GM12878 (cell line): ENCODE measurements at regions not wholly inside any gene's neighbourhood (a gene's known extent, or its start where the extent isn't known, plus 50 kb on each side); places are given as distances from the start of the nearest gene placed in this dataset.

Experiments used
- ATAC-seq: fragments of 200-7000 bp; cut with Tn5 transposase; 3 replicates; pipeline ENCODE4 v1.9.1; 2020; ENCODE audit warnings: mild to moderate bottlenecking, moderate library complexity
- BruUV-seq: library from RNA; stranded (reverse); fragments of 400-500 nt; replicated peaks from 2 replicates; lab custom pipeline; 2021; lab: Mats Ljungman, UMichigan
- CTCF ChIA-PET: fragments of 300-600 bp; sonication (Branson Sonifier 250); formaldehyde crosslinking; extraction: SDS; loops from one replicate; lab custom pipeline; 2021; ENCODE audit warnings: inconsistent platforms; lab: Yijun Ruan, JAX
- POLR2A ChIA-PET: fragments of 350-600 bp; formaldehyde crosslinking; extraction: SDS; loops from one replicate; lab custom pipeline; 2021; ENCODE audit warnings: inconsistent platforms; lab: Charles Lee
- RAD21 ChIA-PET: fragments of 300-600 bp; sonication (Branson Sonifier 250); formaldehyde crosslinking; loops from one replicate; lab custom pipeline; 2023; ENCODE audit warnings: antibody characterized with exemption; ENCODE audit not compliant: unreplicated experiment; lab: Charles Lee
- SMC1A ChIA-PET: fragments of 300-600 bp; sonication (Branson Sonifier 250); formaldehyde crosslinking; loops from one replicate; lab custom pipeline; 2023; ENCODE audit not compliant: unreplicated experiment, uncharacterized antibody; lab: Charles Lee
- DNase-seq: peaks from one replicate; pipeline ENCODE4 v3.0.0-alpha.2; 2011; ENCODE audit warnings: low read depth, low spot score
- FAIRE-seq: peaks from 3 replicates; lab custom pipeline; 2011; peaks lifted over from hg19 to GRCh38; lab: Jason Lieb, UNC
- H2AFZ ChIP-seq: 2 replicates; pipeline ENCODE4 v1.6.0; 2011; ENCODE audit warnings: low read depth, low read length, control low read depth; ENCODE audit not compliant: control insufficient read depth
- H3K27ac ChIP-seq: 2 replicates; pipeline ENCODE4 v1.5.1; 2011; ENCODE audit warnings: control low read depth; ENCODE audit not compliant: control insufficient read depth, insufficient read depth
- H3K27me3 ChIP-seq, 2 experiments: replicated peaks in 1 of 2; 2 replicates each; pipeline versions ENCODE4 v1.6.0 to v1.6.1; 2011; ENCODE audit warnings: low read length in 1 of 2; ENCODE audit not compliant: control insufficient read depth in 2 of 2, insufficient read depth in 2 of 2
- H3K36me3 ChIP-seq, 2 experiments: 2 replicates each; pipeline ENCODE4 v1.5.1; 2011; ENCODE audit warnings: low read length in 1 of 2; ENCODE audit not compliant: control insufficient read depth in 2 of 2, insufficient read depth in 2 of 2
- H3K4me1 ChIP-seq: 2 replicates; pipeline ENCODE4 v1.6.1; 2011; ENCODE audit warnings: mild to moderate bottlenecking, low read length, moderate library complexity, mixed read lengths; ENCODE audit not compliant: control insufficient read depth, insufficient read depth
- H3K4me2 ChIP-seq: 2 replicates; pipeline ENCODE4 v1.6.0; 2011; ENCODE audit warnings: control low read depth; ENCODE audit not compliant: control insufficient read depth, insufficient read depth
- H3K4me3 ChIP-seq: fragments of 200-600 bp; sonication (generic); 2 replicates; pipeline ENCODE4 v1.5.1; 2016
- H3K79me2 ChIP-seq: 2 replicates; pipeline ENCODE4 v1.6.0; 2011; ENCODE audit warnings: low read length; ENCODE audit not compliant: control insufficient read depth, insufficient read depth
- H3K9ac ChIP-seq: 2 replicates; pipeline ENCODE4 v1.8.0; 2011; ENCODE audit warnings: low read length, control low read depth, mixed read lengths; ENCODE audit not compliant: control insufficient read depth, insufficient read depth
- H3K9me3 ChIP-seq: replicated peaks from 3 replicates; pipeline ENCODE4 v1.5.1; 2011; ENCODE audit warnings: mild to moderate bottlenecking, low read length; ENCODE audit not compliant: control insufficient read depth, insufficient read depth
- H4K20me1 ChIP-seq: 2 replicates; pipeline ENCODE4 v1.6.0; 2011; ENCODE audit not compliant: control insufficient read depth, insufficient read depth
- BRCA1 ChIP-seq: IDR thresholded peaks from 2 replicates; pipeline ENCODE4 v1.6.1; 2011; ENCODE audit warnings: low read depth, low read length, improper control_type of control experiment
- GATAD2B ChIP-seq: fragments of 450-650 bp; conservative IDR thresholded peaks from 2 replicates; pipeline ENCODE4 v1.6.1; 2017; ENCODE audit warnings: low read depth, mild to moderate bottlenecking, moderate library complexity
- IKZF2 ChIP-seq, 2 experiments: fragments of 450-650 bp; IDR thresholded peaks; 2 replicates each; pipeline ENCODE4 v1.6.1; 2017; ENCODE audit warnings: mild to moderate bottlenecking in 2 of 2, moderate library complexity in 2 of 2
- KAT2A ChIP-seq: conservative IDR thresholded peaks from 2 replicates; pipeline ENCODE4 v1.6.1; 2011; ENCODE audit warnings: low read depth, low read length; ENCODE audit not compliant: control insufficient read depth
- MEF2B ChIP-seq: fragments of 450-650 bp; IDR thresholded peaks from 2 replicates; pipeline ENCODE4 v1.6.1; 2018; ENCODE audit warnings: mild to moderate bottlenecking, moderate library complexity; ENCODE audit not compliant: partially characterized antibody, poor library complexity, severe bottlenecking
- MTA2 ChIP-seq: fragments of 450-650 bp; IDR thresholded peaks from 2 replicates; pipeline ENCODE4 v1.6.1; 2016; ENCODE audit warnings: low read depth, mild to moderate bottlenecking, moderate library complexity
- NFIC ChIP-seq: IDR thresholded peaks from 2 replicates; pipeline ENCODE4 v1.6.1; 2012; ENCODE audit warnings: low read depth, mild to moderate bottlenecking, inconsistent platforms, low read length, moderate library complexity
- PAX8 ChIP-seq: fragments of 450-650 bp; IDR thresholded peaks from 2 replicates; pipeline ENCODE4 v1.6.1; 2017; ENCODE audit warnings: mild to moderate bottlenecking, moderate library complexity
- POLR2AphosphoS5 ChIP-seq: IDR thresholded peaks from 2 replicates; pipeline ENCODE4 v1.6.1; 2011; ENCODE audit warnings: mild to moderate bottlenecking, low read length, inconsistent platforms
- RBBP5 ChIP-seq: fragments of 200-600 bp; sonication (generic); conservative IDR thresholded peaks from 2 replicates; pipeline ENCODE4 v1.6.1; 2016
- SPI1 ChIP-seq: IDR thresholded peaks from 2 replicates; pipeline ENCODE4 v1.6.1; 2011; ENCODE audit warnings: low read depth, mild to moderate bottlenecking, low read length, moderate library complexity, borderline replicate concordance; ENCODE audit not compliant: insufficient read depth
- WGBS: methylation state at CpG from one replicate; pipeline ENCODE4 v1.1.6; 2016; ENCODE audit warnings: low lambda C conversion rate; ENCODE audit not compliant: insufficient replicate concordance, insufficient coverage; ENCODE audit errors: missing lambda C conversion rate; 5-methylcytosine and 5-hydroxymethylcytosine counted together
- in situ Hi-C: fragments of 300-500 bp; cut with MboI; formaldehyde crosslinking; loops from 9 replicates; pipeline ENCODE4 v1.14.3; 2018; ENCODE audit warnings: mixed read lengths
- intact Hi-C: fragments of 100-400 bp; cut with micrococcal nuclease; formaldehyde crosslinking; loops from one replicate; pipeline ENCODE4 v1.14.2; 2022; ENCODE audit not compliant: unreplicated experiment
- TF ChIP-seq, protein P1 (sequence below): fragments of 450-650 bp; formaldehyde crosslinking; IDR thresholded peaks from 2 replicates; pipeline ENCODE4 v1.4.0; 2022; ENCODE audit warnings: mild to moderate bottlenecking, moderate library complexity
- TF ChIP-seq, protein P2 (sequence below): fragments of 450-650 bp; IDR thresholded peaks from 2 replicates; pipeline ENCODE4 v1.6.1; 2018; ENCODE audit warnings: borderline replicate concordance, mild to moderate bottlenecking; ENCODE audit not compliant: partially characterized antibody

DNA sequence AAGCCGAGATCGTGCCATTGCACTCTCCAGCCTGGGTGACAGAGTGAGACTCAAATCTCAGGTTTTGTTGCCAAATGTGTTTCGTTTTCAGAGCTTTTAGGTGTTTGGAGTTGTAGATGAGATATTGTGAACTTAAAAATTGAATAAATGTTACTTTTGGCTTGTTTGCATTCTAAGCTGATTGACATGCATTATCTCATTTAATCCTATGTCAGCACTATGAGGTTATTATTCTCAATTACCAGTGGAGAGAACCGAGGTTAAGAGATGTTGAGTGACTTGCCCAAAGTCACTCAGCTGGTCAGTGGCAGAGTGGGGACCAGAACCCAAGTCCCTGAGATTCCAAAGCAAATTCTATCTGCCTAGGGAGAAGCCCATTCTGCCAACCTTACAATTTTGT lies 72.6 kb upstream of the PIM1 start:
- Histone ChIP-seq H3K9ac (no peak overlapping the region), H3K79me2 (no peaks in the 10 kb centered on the region)
- RAD21 ChIA-PET = no interaction called here
- BruUV-seq = no TSS peak
- TF ChIP-seq NFIC (no peak), RBBP5 (no peak)
- TF ChIP-seq, all 136 proteins: peak for 0
- 56% methylated on average over 4 of the region's 4 CpGs for WGBS
- Histone ChIP-seq H3K4me3 (no peak overlapping the region), H3K4me2 (no peak overlapping the region), H3K27ac (no peak overlapping the region), H3K36me3 (no peaks in the 10 kb centered on the region), H3K9me3 (no peaks in the 10 kb centered on the region; the same call in 2 of the 3 replicates), H2AFZ (no peak overlapping the region), H4K20me1 (no peaks in the 10 kb centered on the region), H3K27me3 (no peaks in the 10 kb centered on the region), H3K4me1 (peaks cover 15% of the 10 kb centered on the region)
- FAIRE-seq (no peak), ATAC-seq (no peak), DNase-seq (no peak)
- in situ Hi-C loops (no loop called here), intact Hi-C loops (no loop called here)
- ChIA-PET SMC1A (interaction anchor here (1.3 kb wide), 1 partner anchor 13 kb away, joined by 4 read pairs; no protein-coding TSS in a partner anchor), CTCF (interaction anchor here (0.7 to 1.3 kb wide), 2 partner anchors 75 to 111 kb away, joined by 3 to 4 read pairs; no protein-coding TSS in a partner anchor), POLR2A (no interaction called here)

DNA sequence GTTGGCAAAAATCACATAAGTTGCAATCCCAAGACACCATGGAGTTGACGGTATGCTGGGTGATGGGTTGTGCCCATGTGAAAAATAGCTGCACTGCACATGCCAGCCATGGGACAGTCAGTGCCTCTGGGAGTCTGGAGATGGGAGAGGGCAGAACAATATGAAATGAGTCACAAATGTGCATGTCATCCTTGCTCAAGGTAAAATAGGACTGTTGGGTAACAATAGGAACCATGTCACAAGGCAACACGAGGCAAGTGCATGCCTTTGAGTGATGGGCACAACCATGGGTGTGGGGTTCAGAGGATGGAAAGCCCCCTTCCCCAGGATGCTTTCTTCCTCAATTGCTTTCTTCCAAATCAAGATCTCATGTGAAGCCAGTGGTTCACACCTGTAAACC lies 70.5 kb upstream of the PIM1 start:
- DNase-seq (no peak), ATAC-seq (no peak), FAIRE-seq (no peak)
- ChIA-PET SMC1A (interaction anchor here (1.5 kb wide), 1 partner anchor 11 kb away, joined by 3 read pairs; no protein-coding TSS in a partner anchor), CTCF (no interaction called here), POLR2A (no interaction called here), RAD21 (no interaction called here)
- H3K9ac ChIP-seq = no peak overlapping the region
- 77% methylated on average over 2 of the region's 2 CpGs for WGBS
- intact Hi-C loops = no loop called here
- no peak overlapping the region for H3K27ac ChIP-seq
- no peaks in the 10 kb centered on the region; the same call in 2 of the 3 replicates for H3K9me3 ChIP-seq
- in situ Hi-C loops = no loop called here
- no peak overlapping the region for H3K4me3 ChIP-seq
- H3K79me2 ChIP-seq = no peaks in the 10 kb centered on the region
- H4K20me1 ChIP-seq = no peaks in the 10 kb centered on the region
- no peak overlapping the region for H3K4me2 ChIP-seq
- H3K36me3 ChIP-seq = no peaks in the 10 kb centered on the region
- no peaks in the 10 kb centered on the region for H3K27me3 ChIP-seq
- BruUV-seq = no TSS peak
- H2AFZ ChIP-seq = no peak overlapping the region
- H3K4me1 ChIP-seq = peaks cover 29% of the 10 kb centered on the region
- TF ChIP-seq IKZF2 (IDR thresholded peaks at IDR 0.05) (no peak), MEF2B (no peak), MTA2 (no peak), PAX8 (no peak), GATAD2B (no peak), BRCA1 (no peak), KAT2A (no peak), POLR2AphosphoS5 (no peak), SPI1 (no peak)
- TF ChIP-seq, protein P1, sequence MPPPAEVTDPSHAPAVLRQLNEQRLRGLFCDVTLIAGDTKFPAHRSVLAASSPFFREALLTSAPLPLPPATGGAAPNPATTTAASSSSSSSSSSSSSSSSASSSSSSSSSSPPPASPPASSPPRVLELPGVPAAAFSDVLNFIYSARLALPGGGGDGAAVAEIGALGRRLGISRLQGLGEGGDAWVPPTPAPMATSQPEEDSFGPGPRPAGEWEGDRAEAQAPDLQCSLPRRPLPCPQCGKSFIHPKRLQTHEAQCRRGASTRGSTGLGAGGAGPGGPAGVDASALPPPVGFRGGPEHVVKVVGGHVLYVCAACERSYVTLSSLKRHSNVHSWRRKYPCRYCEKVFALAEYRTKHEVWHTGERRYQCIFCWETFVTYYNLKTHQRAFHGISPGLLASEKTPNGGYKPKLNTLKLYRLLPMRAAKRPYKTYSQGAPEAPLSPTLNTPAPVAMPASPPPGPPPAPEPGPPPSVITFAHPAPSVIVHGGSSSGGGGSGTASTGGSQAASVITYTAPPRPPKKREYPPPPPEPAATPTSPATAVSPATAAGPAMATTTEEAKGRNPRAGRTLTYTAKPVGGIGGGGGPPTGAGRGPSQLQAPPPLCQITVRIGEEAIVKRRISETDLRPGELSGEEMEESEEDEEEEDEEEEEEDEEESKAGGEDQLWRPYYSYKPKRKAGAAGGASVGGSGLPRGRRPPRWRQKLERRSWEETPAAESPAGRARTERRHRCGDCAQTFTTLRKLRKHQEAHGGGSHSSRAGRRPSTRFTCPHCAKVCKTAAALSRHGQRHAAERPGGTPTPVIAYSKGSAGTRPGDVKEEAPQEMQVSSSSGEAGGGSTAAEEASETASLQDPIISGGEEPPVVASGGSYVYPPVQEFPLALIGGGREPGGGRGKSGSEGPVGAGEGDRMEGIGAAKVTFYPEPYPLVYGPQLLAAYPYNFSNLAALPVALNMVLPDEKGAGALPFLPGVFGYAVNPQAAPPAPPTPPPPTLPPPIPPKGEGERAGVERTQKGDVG (CRISPR knock-in tag) = no peak
- TF ChIP-seq, protein P2, sequence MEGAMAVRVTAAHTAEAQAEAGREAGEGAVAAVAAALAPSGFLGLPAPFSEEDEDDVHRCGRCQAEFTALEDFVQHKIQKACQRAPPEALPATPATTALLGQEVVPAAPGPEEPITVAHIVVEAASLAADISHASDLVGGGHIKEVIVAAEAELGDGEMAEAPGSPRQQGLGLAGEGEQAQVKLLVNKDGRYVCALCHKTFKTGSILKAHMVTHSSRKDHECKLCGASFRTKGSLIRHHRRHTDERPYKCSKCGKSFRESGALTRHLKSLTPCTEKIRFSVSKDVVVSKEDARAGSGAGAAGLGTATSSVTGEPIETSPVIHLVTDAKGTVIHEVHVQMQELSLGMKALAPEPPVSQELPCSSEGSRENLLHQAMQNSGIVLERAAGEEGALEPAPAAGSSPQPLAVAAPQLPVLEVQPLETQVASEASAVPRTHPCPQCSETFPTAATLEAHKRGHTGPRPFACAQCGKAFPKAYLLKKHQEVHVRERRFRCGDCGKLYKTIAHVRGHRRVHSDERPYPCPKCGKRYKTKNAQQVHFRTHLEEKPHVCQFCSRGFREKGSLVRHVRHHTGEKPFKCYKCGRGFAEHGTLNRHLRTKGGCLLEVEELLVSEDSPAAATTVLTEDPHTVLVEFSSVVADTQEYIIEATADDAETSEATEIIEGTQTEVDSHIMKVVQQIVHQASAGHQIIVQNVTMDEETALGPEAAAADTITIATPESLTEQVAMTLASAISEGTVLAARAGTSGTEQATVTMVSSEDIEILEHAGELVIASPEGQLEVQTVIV = no peak
